Mucosa of descending colon (tissue), 3 donors: ENCODE measurements at regions not wholly inside any gene's neighbourhood (a gene's known extent, or its start where the extent isn't known, plus 50 kb on each side); places are given as distances from the start of the nearest gene placed in this dataset.
"Not testable (repeated sequence)": the region's sequence is repeated elsewhere in the genome, so short reads cannot be mapped to it uniquely, and the experiment has no call there.

Experiments
- ATAC-seq: fragments of 200-7000 bp; cut with Tn5 transposase; one replicate; pipeline ENCODE4 v1.9.1; 2020; ENCODE audit warnings: mild to moderate bottlenecking, moderate library complexity
- DNase-seq, 3 donors: peaks; one replicate each; pipeline ENCODE4 v3.0.0-alpha.2; 2020
- H3K36me3 ChIP-seq: fragments of 200-600 bp; one replicate; pipeline ENCODE4 v1.8.0; 2021; ENCODE audit warnings: low read depth, mild to moderate bottlenecking
- H3K4me1 ChIP-seq: fragments of 200-600 bp; one replicate; pipeline ENCODE4 v1.8.0; 2021; ENCODE audit warnings: low read depth, mild to moderate bottlenecking
- H3K4me3 ChIP-seq: fragments of 200-600 bp; one replicate; pipeline ENCODE4 v1.8.0; 2021; ENCODE audit warnings: mild to moderate bottlenecking
- H3K9me3 ChIP-seq: fragments of 200-600 bp; one replicate; pipeline ENCODE4 v1.8.0; 2021; ENCODE audit warnings: mild to moderate bottlenecking
- intact Hi-C, 2 donors: fragments of 100-400 bp; cut with DNase I in 1 of 2; cut with micrococcal nuclease in 1 of 2; formaldehyde crosslinking; loops; one replicate each; pipeline versions ENCODE4 v1.11.0 to v1.11.1; 2022; cut with DNase I, micrococcal nuclease
- TF ChIP-seq, protein P1 (sequence below): fragments of 200-600 bp; IDR thresholded peaks from one replicate; pipeline ENCODE4 v1.8.0; 2022; ENCODE audit warnings: antibody characterized with exemption, mild to moderate bottlenecking
- donor health status: DM: no; HTN: no; CAD: no; lungs with moderate emphysema.
- donor health status: DM: no; HTN: no; CAD: no.
- donor health status: DM: no; HTN: yes; CAD: no.

DNA sequence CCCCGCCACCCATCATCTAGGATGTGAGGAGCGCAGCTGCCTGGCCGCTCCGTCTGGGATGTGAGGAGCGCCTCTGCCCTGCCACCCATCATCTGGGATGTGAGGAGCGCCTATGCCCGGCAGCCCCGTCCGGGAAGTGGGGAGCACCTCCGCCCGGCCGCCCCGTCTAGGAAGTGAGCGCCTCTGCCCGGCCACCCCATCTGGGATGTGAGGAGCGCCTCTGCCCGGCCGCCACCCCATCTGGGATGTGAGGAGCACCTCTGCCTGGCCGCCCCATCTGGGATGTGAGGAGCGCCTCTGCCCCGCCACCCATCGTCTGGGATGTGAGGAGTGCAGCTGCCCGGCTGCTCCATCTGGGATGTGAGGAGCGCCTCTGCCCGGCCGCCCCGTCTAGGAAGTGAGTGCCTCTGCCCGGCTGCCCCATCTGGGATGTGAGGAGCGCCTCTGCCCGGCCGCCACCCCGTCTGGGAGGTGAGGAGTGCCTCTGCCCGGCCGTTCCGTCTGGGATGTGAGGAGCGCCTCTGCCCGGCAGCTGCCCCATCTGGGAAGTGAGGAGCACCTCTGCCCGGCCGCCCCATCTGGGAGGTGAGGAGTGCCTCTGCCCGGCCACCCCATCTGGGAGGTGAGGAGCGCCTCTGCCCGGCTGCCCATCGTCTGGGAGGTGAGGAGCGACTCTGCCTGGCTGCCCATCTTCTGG is 1086.5 kb downstream of the TYW1 start:
- ATAC-seq, intact Hi-C loops, DNase-seq, H3K4me3 ChIP-seq, H3K36me3 ChIP-seq, H3K4me1 ChIP-seq: not testable (repeated sequence)
- peaks cover 86% of the 10 kb centered on the region for H3K9me3 ChIP-seq

DNA sequence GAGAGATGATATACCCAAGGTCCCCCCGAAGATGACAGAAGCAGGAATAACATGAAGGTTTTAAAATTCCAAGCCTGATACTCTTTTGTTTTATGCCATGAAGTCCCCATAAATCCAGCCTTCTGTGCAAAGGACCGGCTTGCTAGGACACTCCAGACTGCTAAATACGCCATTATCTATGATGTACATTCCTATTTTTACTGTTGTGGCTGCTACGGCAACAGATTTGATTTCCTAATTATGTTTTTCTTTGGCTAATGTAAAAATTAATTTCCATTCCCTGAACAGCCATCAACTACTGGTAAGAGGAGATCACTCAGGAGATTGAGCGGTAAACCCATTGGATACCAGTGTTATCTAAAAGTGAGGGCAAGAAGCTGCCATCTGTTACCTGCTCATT is 1090.8 kb downstream of the TYW1 start:
- TF ChIP-seq, protein P1, sequence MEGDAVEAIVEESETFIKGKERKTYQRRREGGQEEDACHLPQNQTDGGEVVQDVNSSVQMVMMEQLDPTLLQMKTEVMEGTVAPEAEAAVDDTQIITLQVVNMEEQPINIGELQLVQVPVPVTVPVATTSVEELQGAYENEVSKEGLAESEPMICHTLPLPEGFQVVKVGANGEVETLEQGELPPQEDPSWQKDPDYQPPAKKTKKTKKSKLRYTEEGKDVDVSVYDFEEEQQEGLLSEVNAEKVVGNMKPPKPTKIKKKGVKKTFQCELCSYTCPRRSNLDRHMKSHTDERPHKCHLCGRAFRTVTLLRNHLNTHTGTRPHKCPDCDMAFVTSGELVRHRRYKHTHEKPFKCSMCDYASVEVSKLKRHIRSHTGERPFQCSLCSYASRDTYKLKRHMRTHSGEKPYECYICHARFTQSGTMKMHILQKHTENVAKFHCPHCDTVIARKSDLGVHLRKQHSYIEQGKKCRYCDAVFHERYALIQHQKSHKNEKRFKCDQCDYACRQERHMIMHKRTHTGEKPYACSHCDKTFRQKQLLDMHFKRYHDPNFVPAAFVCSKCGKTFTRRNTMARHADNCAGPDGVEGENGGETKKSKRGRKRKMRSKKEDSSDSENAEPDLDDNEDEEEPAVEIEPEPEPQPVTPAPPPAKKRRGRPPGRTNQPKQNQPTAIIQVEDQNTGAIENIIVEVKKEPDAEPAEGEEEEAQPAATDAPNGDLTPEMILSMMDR, result no peak
- intact Hi-C loops, result no loop called here
- no peak overlapping the region for H3K4me3 ChIP-seq
- no peaks in the 10 kb centered on the region for H3K4me1 ChIP-seq
- H3K9me3 ChIP-seq, result peaks cover 70% of the 10 kb centered on the region
- DNase-seq, result no peak
- no peaks in the 10 kb centered on the region for H3K36me3 ChIP-seq
- no peak for ATAC-seq

DNA sequence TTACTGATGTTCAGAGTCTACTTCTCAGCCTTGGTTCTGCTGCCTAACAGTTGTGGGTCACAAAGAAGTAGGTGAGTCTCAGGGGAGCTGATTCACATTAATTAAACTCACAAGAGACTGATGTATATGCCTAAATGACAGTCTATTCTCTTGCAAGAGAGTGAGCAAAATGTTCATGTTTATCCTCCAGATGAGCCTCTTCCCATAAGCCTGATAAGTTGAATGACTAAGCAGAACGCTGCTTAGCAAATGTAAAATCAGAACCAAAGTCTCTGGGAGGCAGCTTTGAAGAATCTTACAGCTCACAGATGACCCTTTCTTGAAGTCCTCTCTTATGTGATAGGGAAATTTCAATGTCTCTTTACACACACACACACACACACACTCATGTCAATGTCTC is 1092.2 kb downstream of the TYW1 start:
- Histone ChIP-seq H3K36me3 (no peaks in the 10 kb centered on the region), H3K4me1 (no peaks in the 10 kb centered on the region), H3K9me3 (peaks cover 60% of the 10 kb centered on the region), H3K4me3 (no peak overlapping the region)
- intact Hi-C loops, result no loop called here
- TF ChIP-seq, protein P1, result no peak
- ATAC-seq (no peak), DNase-seq (no peak)

DNA sequence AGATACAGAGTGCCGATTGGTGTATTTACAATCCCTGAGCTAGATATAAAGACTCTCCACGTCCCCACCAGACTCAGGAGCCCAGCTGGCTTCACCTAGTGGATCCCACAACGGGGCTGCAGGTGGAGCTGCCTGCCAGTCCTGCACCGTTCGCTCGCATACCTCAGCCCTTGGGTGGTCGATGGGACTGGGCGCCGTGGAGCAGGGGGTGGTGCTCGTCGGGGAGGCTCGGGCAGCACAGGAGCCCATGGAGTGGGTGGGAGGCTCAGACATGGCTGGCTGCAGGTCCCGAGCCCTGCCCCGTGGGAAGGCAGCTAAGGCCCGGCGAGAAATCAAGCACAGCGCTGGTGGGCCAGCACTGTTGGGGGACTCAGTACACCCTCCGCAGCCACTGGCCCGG is 1093.6 kb downstream of the TYW1 start:
- DNase-seq, H3K4me3 ChIP-seq, intact Hi-C loops, ATAC-seq, H3K36me3 ChIP-seq, H3K4me1 ChIP-seq: not testable (repeated sequence)
- peaks cover 48% of the 10 kb centered on the region for H3K9me3 ChIP-seq

DNA sequence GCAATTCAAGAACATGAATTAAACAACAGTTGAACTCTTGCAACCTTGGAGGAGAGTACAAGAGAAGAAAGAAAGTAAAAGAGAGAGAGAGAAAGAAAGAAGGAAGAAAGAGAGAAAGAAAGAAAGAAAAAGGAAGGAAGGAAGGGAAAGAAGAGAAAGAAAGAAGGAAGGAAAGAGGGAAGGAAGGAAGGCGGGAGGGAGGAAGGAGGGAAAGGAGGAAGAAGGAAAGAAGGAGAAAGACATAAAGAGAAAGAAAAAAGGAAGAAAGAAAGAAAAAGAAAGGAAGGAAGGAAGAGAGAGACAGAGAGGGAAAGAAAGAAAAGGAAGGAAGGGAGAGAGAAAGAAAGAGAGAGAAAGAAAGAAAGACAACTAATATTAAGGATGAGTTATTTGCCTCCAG is 1106.7 kb downstream of the TYW1 start:
- ATAC-seq (no peak), DNase-seq (no peak)
- Histone ChIP-seq H3K4me1 (no peaks in the 10 kb centered on the region), H3K36me3 (no peaks in the 10 kb centered on the region), H3K9me3 (peaks cover 39% of the 10 kb centered on the region), H3K4me3 (no peak overlapping the region)
- TF ChIP-seq, protein P1, result no peak
- intact Hi-C loops, result no loop called here

DNA sequence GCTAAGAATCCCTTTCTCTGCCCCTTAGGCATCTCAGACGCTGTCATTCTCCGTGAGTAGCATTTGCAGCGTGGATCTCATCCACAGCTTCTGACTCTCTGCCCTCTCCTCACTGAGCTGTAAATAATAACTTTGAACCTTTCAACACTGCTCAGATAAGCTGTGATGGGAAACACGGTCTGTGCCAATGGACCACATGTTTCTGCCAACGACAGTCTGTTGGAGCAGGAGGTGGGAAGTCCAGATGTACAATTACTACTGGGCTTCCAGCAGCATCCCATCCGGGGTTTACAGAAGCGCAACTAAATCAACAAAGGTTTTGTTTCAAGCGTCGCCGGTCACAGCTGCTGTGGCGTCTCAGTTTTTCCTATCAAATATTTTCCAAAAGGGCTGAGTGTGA is 1110.6 kb downstream of the TYW1 start:
- no peak overlapping the region for H3K4me3 ChIP-seq
- ATAC-seq (no peak), DNase-seq (no peak)
- H3K4me1 ChIP-seq, result no peaks in the 10 kb centered on the region
- H3K9me3 ChIP-seq, result peaks cover 38% of the 10 kb centered on the region
- H3K36me3 ChIP-seq, result no peaks in the 10 kb centered on the region
- TF ChIP-seq, protein P1, result no peak
- intact Hi-C loops, result no loop called here

DNA sequence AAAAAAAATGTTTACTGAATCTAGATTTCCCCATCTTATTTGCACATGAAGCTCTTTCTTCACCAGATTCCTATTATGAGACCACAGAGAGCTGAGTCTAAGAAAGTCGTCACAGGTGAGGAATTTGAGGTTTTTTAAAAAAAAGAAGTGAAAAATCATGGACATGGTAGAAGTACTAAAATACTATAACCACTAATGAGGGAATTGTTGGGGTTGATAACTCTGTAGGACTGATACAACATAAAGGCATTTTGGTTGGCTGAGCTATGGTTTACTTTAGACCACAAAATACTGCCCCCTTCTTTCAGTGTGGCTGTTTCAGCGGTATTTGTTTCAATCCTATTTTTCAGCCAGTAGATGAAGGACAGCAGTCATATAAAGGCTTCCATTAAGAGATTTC is 1111.3 kb downstream of the TYW1 start:
- ATAC-seq (no peak), DNase-seq (no peak)
- H3K4me3 ChIP-seq, result no peak overlapping the region
- intact Hi-C loops, result no loop called here
- TF ChIP-seq, protein P1, result no peak
- H3K4me1 ChIP-seq, result no peaks in the 10 kb centered on the region
- no peaks in the 10 kb centered on the region for H3K36me3 ChIP-seq
- peaks cover 32% of the 10 kb centered on the region for H3K9me3 ChIP-seq
